Pulmonary artery endothelial cell (primary cell): ENCODE measurements at regions not wholly inside any gene's neighbourhood (a gene's known extent, or its start where the extent isn't known, plus 50 kb on each side); places are given as distances from the start of the nearest gene placed in this dataset.
"Not testable (repeated sequence)": the region's sequence is repeated elsewhere in the genome, so short reads cannot be mapped to it uniquely, and the experiment has no call there.

ENCODE experiments used
- DNase-seq: peaks from one replicate; pipeline ENCODE4 v3.0.0-alpha.2; 2011; ENCODE audit warnings: low read depth, low spot score

DNA sequence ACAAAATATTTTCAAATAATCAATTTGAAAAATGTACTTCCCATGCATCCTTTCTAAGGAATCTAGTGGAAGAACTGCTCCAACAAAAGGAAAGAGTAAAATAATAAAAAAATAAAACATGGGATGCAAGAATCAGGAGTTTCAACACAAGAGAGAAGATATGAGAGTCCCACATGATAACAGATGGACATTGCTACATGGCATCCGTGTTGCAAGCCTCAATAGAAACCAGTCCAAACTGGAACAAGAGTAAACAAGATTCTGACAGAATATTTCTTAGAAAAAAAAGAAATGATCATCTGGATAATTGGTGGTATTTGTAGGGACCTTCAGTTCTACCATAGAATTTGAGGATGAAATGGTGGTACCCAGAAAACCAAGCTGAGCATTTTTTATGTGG lies 186.8 kb downstream of the FRK start:
- no peak for DNase-seq

DNA sequence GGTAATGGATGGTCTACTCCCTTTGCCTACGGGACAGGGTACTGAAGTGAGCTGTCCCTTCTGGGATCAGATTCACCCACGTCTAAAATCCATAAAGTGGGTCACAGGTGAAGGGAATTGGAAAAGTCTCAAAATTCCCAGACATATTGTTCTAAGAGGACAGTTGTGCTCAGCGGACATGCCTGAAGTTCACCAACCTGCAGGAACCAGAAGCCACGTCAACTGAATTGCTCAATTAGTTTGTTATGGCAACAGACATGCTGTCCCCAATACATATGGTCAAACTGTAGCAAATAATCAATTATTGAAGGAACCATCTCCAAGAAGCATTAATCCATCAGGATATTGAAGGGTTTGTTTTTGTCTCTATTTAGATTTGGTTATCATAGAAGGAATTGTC lies 190.2 kb downstream of the FRK start:
- DNase-seq = no peak

DNA sequence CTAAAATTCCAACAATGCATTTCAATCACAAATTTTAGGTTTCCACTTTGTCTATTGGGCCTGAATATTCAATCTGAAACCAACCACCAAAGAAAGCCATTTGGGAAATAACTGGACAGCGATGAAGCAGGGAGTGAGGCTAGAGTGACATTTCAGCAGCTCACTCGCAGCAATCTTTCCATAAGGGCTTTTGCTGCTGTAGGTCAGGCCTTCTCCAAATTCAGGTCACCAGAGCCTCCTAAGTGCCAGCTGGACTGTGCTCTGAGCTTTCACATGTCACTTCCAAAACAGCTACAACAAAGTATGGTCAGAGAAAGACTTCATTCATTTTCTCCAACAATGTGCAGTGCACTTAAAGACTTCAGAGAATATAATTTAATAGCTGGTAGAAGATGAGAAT lies 194.8 kb downstream of the FRK start:
- no peak for DNase-seq

DNA sequence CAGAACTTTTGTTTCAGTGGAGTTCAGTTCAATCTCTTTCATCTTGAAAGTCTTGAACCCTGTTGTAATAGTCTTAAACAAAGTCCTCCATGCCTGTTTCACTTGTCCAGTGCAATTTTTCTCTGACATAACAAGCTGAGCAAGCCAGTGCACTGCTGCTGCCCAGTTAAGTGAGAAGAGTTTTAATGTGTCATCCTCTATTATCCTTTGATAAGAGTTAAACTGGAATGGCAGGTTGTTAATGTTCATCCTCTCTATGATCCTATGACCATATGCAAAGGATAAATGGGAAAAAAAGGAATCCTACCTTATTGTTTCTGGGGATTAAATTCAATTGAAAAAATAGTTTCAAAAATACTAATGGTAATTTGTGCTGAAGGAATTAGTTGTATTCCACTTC lies 197.5 kb downstream of the FRK start:
- no peak for DNase-seq

DNA sequence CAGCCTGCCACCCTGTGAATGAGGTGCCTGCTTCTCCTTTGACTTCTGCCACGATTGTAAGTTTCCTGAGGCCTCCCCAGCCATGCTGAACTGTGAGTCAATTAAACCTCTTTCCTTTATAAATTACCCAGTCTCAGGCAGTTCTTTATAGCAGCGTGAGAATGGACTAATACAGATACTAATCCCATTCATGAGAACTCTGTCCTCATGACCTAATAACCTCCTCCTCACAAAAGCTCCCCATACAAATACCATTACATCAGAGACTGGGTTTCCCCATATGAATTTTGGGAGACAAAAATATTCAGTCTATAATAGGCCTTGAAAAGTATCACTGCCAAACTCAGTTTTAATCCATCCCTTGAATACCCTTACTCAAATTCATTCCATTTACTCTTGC lies 199.0 kb downstream of the FRK start:
- DNase-seq = not testable (repeated sequence)

DNA sequence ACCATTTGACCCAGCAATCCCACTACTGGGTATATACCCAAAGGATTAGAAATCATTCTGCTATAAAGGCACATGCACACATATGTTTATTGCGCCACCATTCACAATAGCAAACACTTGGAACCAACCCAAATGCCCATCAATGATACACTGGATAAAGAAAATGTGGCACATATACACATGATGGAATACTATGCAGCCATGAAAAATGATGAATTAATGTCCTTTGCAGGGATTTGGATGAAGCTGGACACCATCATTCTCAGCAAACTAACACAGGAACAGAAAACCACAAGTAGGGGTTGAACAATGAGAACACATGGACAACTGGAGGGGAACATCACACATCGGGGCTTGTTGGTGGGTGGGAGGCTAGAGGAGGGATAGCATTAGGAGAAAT lies 201.1 kb downstream of the FRK start:
- not testable (repeated sequence) for DNase-seq

DNA sequence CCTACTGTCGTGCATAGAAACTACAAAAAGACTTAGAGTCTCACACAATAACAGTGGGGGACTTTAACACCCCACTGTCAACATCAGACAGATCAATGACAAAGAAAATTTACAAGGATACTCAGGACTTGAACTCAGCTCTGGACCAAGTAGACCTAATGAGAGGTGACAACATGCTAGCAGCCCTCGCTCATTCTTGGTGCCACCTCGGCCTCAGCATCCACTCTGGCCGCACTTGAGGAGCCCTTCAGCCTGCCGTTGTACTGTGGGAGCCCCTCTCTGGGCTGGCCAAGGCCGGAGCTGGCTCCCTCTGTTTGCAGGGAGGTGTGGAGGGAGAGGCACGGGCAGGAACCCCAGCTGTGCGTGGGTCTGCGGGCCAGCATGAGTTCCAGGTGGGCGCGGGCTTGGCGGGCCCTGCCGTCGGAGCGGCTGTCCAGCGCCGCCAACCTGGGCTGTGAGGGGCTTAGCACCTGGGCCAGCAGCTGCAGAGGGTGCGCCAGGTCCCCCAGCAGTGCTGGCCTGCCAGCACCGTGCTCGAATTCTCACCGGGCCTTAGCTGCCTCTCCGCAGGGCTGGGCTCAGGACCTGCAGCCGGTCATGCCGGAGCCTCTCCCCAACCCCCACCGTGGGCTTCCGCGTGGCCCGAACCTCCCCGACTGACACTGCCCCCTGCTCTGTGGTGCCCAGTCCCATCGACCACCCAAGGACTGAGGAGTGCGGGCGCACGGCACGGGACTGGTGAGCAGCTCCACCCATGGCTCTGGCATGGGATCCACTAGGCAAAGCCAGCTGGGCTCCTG lies 205.6 kb downstream of the FRK start:
- DNase-seq = no peak

DNA sequence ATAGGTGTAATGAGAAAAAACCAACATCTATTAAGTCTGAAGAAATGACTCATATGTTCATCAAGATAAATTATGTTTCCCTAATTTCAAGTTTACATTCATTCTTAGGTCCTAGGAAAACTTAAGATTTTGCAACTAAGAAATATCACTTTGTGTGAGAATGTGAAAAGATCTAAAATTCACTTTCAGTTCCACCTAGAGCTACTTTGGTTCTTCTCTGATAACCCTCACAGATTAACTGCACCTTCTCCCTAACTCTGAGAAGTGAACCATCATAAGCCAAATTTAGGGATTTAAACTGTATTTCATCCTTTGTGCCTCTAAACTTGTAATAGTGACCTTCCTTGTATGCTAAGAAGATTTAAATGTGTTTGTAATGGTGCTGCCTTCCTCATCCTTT lies 213.0 kb downstream of the FRK start:
- DNase-seq = no peak

DNA sequence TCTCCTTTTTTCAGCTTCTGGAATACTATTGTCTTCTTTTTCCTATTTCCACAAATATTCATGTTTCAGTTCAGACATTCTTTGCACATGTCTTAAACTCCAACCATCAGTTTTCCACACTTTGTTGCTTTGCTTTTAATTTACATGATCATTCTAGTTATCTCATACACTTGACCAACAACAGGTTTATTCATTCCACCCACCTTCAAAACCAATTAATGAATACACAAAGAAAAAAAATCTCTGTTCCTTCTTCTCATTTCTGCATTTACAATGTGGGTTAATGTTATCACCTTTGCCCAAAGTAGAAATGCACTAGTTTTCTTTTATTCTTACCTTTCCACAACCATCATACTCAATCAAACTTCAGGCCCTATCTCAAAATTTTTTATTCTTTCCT lies 216.7 kb downstream of the FRK start:
- DNase-seq = no peak

DNA sequence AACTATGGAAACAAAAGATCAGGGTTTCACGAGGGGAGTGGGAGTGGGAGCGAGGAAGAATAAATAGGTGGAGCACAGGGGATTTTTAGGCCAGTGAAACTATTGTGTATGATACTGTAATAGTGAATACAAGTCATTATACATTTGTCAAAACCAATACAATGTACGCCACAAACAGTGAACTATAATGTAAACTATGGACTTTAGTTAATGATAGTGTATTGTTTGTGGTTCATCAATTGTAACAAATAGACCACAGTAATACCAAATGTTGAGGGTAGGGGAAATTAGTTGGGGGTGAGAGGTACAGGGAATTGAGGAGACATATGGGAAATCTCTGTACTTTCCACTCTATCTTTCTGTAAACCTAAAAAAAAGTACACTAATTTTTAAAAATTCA lies 218.4 kb downstream of the FRK start:
- no peak for DNase-seq

DNA sequence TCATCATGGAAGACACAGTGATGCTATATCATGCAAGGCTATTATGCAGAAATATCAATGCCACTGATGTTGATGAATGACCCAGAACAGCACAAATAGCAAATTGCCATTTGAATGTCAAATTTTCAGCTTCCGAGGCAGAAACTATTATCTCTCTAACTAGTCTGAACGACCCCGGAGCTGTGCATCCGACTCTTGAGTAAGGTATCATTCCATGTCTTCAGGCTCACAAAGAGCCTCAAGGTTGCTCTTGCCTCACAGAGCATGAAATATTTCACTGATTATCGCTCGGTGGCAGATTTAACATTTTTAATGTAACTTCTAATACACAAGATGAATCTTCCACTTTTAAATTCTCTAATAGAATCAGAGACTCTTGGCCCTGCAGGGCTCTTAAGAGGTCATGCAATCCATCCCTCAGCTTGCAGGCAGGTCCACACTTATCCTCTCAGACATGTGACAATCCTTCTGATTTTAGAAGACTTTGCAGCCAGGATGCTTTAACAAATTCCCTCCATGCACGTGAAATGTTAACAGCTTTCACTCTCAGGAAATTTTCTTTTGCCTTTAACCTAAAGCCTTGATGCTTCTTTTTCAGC lies 221.0 kb downstream of the FRK start:
- DNase-seq = no peak

DNA sequence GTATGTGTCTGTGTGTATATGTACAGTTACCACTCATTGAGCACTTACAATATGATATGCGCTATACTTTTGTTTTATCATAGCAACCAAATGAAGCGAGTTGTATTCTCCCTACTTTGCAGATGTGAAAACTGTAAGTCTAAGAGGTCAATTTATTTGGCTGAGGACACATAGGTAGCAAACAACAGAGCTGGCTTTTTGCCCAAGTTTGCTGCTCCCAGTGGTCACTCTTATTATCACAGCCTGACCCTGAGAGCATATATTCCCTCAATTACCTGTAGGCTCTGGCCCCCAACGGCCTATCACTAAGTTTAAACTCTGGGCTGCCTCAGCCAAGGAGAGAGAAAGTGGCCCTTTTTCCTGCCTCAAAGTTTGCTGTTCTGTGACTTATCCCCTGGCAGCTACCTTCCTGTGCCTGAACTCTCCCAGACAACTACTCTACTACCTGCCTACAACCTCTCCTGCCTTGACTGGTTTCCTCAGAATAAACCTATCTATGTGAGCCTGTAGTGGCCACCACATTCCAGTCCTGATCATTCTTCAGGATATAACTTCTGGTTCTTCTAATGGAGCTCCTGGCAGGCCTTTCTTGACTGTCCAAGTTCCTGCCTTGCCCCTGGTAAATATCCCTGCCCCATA lies 221.8 kb downstream of the FRK start:
- DNase-seq = no peak

DNA sequence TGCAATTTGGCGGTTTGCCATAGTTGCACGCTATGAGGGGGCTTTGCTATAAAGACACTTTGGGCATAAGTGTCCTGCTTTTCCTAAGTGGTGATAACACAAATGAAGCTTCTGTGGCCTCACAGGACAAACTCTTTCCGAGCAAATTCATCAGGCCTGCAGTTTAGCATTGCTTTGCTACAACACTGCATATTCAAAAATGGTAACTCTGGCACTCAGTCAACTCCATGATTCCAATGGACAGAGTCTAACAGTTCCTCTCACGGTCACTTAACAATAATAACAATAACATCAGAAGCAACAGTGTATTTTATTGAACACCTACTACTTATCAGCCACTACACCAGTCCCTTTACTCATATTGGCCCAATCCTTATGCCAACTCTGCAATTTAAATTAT lies 222.5 kb downstream of the FRK start:
- DNase-seq = no peak

DNA sequence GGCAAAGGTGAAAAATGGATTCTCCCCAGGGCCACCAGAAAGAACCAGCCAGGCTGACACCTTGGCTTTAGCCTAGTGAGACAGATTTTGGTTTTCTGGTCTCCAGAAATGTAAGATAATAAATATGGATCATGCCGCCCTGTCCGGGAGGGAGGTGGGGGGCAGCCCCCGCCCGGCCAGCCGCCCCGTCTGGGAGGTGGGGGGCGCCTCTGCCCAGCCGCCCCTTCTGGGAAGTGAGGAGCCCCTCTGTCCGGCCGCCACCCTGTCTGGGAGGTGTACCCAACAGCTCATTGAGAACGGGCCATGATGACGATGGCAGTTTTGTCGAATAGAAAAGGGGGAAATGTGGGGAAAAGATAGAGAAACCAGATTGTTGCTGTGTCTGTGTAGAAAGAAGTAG lies 224.3 kb downstream of the FRK start:
- not testable (repeated sequence) for DNase-seq

DNA sequence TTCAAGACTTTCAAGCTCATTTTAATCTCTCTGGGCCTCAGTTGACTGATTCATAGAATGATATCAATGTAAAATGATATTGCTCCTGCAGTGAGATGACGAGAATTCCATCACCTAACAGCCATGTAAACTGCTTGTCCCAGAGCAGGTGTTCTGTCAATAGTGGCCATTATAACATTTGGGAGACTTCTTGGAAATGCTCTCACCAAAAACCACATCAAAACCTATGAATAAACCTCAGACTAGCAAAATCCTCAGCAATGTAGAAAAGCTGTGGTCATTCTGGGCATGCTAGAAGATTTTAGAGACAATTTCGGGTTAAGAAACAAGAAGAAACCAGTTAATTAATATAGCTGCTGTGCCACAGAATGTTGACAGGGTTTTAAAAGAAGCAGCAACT lies 225.4 kb downstream of the FRK start:
- no peak for DNase-seq

DNA sequence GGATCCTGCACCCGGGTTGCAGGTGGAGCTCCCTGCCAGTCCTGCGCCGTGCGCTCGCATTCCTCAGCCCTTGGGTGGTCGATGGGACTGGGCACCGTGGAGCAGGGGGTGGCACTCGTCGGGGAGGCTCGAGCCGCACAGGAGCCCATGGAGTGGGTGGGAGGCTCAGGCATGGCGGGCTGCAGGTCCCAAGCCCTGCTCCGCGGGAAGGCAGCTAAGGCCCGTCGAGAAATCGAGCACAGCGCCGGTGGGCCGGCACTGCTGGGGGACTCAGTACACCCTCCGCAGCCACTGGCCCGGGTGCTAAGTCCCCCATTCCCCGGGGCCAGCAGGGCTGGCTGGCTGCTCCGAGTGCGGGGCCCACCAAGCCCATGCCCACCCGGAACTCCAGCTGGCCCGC lies 226.1 kb downstream of the FRK start:
- not testable (repeated sequence) for DNase-seq

DNA sequence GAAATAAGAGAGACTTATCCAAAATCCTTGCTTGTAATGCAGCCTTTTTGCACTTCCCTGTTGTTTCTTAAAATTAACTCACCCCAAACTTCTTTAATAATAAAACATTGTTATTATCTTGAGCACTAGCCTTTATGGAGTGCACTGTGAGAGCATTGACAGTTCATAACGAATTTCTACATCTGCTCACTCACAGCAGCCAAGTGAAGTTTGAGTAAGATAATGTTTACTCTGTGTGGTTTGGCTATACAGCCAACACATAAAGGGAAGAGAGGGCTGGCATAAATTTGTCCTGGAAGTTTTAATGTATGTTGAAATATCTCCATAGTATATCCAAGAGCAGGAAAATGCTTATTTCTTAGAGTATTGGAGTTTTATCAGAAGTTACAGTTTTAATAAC lies 227.9 kb downstream of the FRK start:
- no peak for DNase-seq

DNA sequence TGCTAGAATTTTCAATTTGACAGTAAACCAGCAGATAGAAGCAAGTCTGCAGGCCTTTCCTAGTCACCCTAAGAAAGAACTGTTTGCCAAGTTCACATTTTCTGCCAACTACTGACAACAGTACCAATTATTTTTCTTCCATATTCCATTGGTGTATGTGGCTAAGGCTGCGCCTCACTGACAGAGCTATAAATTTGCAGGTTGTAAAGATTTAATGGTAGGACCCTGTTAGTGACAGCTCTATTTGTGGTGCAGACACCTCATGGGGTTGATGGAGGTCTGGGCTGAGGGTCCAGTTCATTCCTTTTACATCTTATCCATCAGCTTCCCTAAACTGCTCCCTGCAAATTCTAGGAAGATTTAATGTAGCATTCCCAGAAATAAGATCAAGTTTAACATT lies 228.5 kb downstream of the FRK start:
- no peak for DNase-seq

DNA sequence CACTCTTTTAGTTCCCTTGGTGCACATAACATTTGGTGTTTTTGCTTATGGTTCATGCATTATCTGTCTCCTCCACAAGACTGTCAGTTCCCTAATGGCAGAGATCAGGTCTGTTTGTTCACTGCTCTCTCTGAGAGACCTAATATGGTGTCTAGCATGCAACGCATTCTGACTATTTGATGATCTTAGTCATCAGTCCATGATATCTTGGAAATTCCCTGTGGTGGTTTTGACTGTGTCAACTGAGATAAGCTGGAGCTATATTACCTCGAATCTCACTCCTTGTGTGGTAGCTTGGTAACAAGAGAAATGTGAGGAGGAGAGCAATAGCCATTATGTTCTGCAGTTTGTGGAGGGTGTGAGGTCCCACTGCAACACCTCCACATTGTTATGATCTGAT lies 229.8 kb downstream of the FRK start:
- no peak for DNase-seq

DNA sequence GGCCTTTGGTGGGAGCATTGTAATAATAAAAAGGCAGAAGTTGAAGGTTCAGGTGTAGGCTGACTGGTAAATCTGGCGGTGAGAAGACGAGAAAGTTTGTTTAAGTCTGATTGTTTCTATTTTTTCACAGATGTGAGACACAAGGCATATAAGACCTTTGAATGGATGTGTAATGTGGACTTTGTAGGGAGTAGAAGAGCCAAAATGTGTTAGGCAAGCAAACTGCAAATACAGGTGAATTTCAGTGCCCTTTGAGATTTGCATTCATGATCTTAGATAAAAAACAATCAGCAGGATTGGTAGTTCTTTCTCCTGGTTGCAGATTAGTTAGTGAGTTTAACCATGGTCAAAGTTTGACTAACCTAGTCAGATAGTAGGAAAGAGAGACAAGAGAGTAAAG lies 238.9 kb downstream of the FRK start:
- DNase-seq = no peak

DNA sequence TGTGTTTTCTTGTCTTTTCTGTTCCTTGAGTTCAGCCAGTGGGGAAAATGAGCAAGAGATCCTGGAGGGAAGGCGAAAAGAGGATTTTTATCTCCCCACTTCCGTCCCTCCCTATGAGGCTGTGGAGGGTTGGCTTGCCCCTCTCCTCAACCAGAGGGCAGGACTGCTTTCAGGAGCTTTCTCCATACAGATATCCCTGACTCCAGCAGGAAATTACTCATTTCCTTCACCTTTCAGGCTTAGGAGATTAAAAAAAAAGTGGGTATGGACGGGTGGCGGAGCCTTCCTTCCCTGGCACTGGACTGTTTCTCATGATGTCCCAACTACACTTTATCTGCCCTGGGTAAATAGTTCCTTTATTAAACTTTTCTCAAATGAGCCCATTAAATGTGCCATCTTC lies 241.2 kb downstream of the FRK start:
- DNase-seq = no peak

DNA sequence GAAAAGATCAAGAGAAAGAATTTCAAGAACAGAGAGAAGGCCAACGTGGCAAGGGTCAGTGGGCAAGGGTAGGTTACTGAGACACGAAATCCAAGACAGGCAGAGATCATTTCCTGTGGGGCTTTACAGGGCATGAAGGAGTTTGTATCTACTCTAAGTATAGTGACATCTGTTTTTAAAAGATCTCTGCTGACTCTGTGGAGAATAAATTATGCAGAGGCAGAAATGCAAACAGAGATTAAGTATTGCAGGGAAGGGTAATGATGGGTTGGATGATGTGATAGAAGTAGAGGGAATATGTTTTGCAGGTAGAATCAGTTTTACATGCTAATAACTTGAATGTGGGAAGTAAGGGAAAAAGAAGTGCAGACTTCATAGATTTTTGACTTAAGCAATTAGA lies 243.5 kb downstream of the FRK start:
- DNase-seq = no peak

DNA sequence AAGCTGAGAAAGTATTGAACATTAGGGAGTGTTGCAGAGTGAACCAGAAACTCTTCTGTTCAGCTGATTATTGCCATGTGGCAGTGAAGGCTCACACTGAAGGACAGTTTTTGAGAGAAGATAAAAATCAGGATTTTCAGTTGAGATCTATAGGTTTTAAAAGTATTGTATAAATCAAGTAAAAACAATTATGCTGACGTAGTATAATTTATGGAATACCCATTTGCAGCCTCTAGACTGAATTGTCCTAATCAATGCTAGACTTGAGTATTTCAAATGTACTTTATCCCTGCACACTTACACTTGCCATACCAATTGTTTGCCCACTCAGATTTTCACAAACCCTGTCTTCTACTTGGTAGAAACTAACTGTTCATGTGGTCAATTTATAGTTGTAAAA lies 245.8 kb downstream of the FRK start:
- DNase-seq = no peak
